ENCODE measurements at regions not wholly inside any gene's neighbourhood (a gene's known extent, or its start where the extent isn't known, plus 50 kb on each side); places are given as distances from the start of the nearest gene placed in this dataset.

- TF ChIP-seq POLR2A (IDR thresholded peaks at IDR 0.05; ENCODE audit: borderline replicate concordance, extremely low read depth, insufficient read depth, insufficient read length) (no peak), POLR2AphosphoS5 (IDR thresholded peaks at IDR 0.05; ENCODE audit: low read depth, low read length) (no peak), CTCF (IDR thresholded peaks at IDR 0.05 in 2 of 3, conservative IDR thresholded peaks at IDR 0.05 in 1 of 3; ENCODE audit: borderline replicate concordance in 1 of 3, insufficient read depth in 1 of 3, low read depth in 2 of 3, low read length in 2 of 3) (no peak), ZBTB33 (IDR thresholded peaks at IDR 0.05; ENCODE audit: extremely low read depth, insufficient replicate concordance, low read length) (no peak)
Observed at GRCh38 chr15:92781925-92782453, 118.1 kb upstream of the CHD2 start.

Measured in HCT116 (cell line).